Mesothelial cell of epicardium (in vitro differentiated cells): ENCODE measurements at regions not wholly inside any gene's neighbourhood (a gene's known extent, or its start where the extent isn't known, plus 50 kb on each side); places are given as distances from the start of the nearest gene placed in this dataset.
"Not testable (repeated sequence)": the region's sequence is repeated elsewhere in the genome, so short reads cannot be mapped to it uniquely, and the experiment has no call there.

Experiments used
- DNase-seq, 2 experiments: peaks; one replicate each; pipeline ENCODE4 v3.0.0; 2021; ENCODE audit warnings: low spot score in 2 of 2; ENCODE audit not compliant: unreplicated experiment in 2 of 2
- H3K27ac Mint-ChIP-seq: 2 replicates; pipeline ENCODE4 v1.8.0; 2021; ENCODE audit warnings: mixed read lengths
- H3K27me3 Mint-ChIP-seq: 2 replicates; pipeline ENCODE4 v1.8.0; 2021; ENCODE audit warnings: low read depth, mixed read lengths
- H3K36me3 Mint-ChIP-seq: 2 replicates; pipeline ENCODE4 v1.8.0; 2021; ENCODE audit warnings: mixed read lengths
- H3K4me1 Mint-ChIP-seq: 2 replicates; pipeline ENCODE4 v1.8.0; 2021; ENCODE audit warnings: mixed read lengths
- H3K4me3 Mint-ChIP-seq: 2 replicates; pipeline ENCODE4 v1.8.0; 2021; ENCODE audit warnings: mild to moderate bottlenecking, moderate library complexity, mixed read lengths
- H3K9me3 Mint-ChIP-seq: 2 replicates; pipeline ENCODE4 v1.8.0; 2021; ENCODE audit warnings: mixed read lengths
- TF ChIP-seq, protein P1 (sequence below): fragments of 200-600 bp; sonication (generic); IDR thresholded peaks from one replicate; pipeline ENCODE4 v1.5.0; 2021; ENCODE audit warnings: antibody characterized with exemption; ENCODE audit not compliant: unreplicated experiment

DNA sequence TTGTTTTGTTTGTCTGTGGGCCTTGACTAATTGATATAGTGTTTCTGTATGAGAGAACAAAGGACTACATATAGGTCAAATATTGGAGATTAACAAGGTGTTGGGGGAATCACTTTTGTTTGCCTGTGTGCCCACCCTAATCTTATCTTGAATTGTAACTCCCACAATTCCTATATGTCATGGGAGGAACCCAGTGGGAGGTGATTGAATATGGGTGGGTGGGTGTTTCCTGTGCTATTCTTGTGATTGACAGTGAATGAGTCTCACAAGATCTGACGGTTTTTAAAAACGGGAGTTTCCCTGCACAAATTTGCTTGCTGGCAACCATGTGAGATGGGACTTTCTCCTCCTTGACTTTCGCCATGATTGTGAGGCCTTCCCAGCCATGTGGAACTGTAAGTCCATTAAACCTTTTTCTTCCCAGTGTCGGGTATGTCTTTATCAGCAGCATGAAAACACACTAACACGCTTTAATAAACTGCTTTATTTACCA, 64.9 kb upstream of the HSPB3 start:
- TF ChIP-seq, protein P1, sequence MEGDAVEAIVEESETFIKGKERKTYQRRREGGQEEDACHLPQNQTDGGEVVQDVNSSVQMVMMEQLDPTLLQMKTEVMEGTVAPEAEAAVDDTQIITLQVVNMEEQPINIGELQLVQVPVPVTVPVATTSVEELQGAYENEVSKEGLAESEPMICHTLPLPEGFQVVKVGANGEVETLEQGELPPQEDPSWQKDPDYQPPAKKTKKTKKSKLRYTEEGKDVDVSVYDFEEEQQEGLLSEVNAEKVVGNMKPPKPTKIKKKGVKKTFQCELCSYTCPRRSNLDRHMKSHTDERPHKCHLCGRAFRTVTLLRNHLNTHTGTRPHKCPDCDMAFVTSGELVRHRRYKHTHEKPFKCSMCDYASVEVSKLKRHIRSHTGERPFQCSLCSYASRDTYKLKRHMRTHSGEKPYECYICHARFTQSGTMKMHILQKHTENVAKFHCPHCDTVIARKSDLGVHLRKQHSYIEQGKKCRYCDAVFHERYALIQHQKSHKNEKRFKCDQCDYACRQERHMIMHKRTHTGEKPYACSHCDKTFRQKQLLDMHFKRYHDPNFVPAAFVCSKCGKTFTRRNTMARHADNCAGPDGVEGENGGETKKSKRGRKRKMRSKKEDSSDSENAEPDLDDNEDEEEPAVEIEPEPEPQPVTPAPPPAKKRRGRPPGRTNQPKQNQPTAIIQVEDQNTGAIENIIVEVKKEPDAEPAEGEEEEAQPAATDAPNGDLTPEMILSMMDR: no peak
- H3K4me3 Mint-ChIP-seq: no peak overlapping the region
- peaks cover 18% of the 10 kb centered on the region for H3K4me1 Mint-ChIP-seq
- no peak overlapping the region for H3K27ac Mint-ChIP-seq
- DNase-seq: no peak
- H3K9me3 Mint-ChIP-seq: no peaks in the 10 kb centered on the region
- no peaks in the 10 kb centered on the region for H3K27me3 Mint-ChIP-seq
- no peaks in the 10 kb centered on the region for H3K36me3 Mint-ChIP-seq

DNA sequence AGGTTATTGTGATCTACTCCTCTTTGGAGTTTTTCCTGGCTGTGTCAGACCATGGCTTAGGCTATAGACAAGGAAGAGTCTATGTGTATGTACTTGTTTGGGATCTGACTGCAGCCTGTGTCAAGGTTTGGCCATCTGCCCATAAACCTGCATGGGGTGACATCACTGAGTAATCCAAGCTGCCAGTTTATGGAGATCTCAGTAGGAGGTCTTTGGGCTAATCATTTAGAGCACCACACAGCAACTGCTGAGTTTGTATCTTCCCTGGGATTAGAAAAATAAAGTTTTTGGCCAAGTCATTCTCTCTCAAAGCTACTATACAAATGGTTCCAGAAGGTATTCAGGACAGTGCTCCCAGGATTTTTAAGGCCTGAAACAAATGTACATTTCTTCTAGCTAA, 65.5 kb upstream of the HSPB3 start:
- Mint-ChIP-seq H3K4me1 (peaks cover 18% of the 10 kb centered on the region), H3K36me3 (no peaks in the 10 kb centered on the region), H3K27me3 (no peaks in the 10 kb centered on the region), H3K9me3 (no peaks in the 10 kb centered on the region), H3K4me3 (no peak overlapping the region), H3K27ac (no peak overlapping the region)
- TF ChIP-seq, protein P1: no peak
- DNase-seq: no peak

DNA sequence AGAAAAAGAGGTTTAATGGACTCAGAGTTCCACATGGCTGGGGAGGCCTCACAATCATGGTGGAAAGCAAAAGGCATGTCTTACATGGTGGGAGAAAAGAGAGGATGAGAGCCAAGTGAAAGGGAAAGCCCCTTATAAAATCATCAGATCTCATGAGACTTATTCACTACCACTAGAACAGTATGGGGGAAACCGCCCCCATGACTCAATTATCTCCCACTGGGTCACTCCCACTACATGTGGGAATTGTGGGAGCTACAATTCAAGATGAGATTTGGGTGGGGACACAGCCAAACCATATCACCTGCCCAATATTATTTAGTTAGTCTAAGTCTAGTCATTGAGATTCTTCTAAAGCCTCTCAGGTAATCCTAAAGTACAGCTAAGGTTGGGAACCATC, 66.1 kb upstream of the HSPB3 start:
- H3K27ac Mint-ChIP-seq, H3K27me3 Mint-ChIP-seq, DNase-seq, H3K36me3 Mint-ChIP-seq, H3K4me3 Mint-ChIP-seq, H3K9me3 Mint-ChIP-seq: not testable (repeated sequence)
- peaks cover 13% of the 10 kb centered on the region for H3K4me1 Mint-ChIP-seq

DNA sequence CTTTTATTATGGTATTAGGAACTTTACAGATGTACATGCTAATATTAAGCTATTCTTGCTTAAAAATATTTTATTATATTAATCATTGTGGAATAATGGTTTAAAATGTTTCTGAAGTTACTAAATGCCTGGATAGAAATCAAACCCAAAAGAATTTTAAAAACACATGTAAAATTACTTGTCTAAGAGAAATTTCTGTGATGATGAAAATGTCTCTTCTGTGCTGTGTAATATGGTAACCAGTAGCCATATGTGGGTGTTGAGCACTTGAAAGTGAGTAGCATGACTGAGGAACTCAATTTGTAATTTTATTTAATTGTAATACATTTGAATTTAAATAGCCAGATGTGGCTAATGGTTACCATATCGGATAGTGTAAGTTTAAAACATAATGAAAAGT, 66.7 kb upstream of the HSPB3 start:
- Mint-ChIP-seq H3K36me3 (no peaks in the 10 kb centered on the region), H3K27ac (no peak overlapping the region)

DNA sequence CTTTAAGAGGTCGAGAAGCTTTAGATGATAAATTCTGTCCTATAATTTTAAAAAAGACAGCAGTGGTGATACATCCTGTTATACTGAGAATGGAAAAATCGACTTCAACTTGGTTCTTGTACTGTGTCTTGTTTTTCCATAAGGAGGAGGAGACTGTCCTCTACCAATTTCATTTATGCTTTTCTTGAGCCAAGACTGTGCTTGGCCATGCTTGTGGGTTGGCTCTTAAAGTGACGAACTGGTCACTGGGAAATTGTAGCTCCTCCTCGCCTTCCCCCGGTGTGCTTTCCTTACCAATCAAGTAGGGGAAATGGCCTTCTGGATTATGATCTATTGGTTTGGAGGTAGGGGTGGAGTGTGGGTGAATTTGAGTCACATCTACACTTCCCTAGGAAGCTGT, 67.1 kb upstream of the HSPB3 start:
- no peak for DNase-seq
- Mint-ChIP-seq H3K36me3 (no peaks in the 10 kb centered on the region), H3K9me3 (no peaks in the 10 kb centered on the region), H3K27ac (no peak overlapping the region), H3K27me3 (no peaks in the 10 kb centered on the region), H3K4me1 (peaks cover 20% of the 10 kb centered on the region), H3K4me3 (no peak overlapping the region)
- TF ChIP-seq, protein P1: no peak

More for the DNA sequence above, 66.7 kb upstream of the HSPB3 start:
- Mint-ChIP-seq H3K9me3 (no peaks in the 10 kb centered on the region), H3K4me3 (no peak overlapping the region), H3K27me3 (no peaks in the 10 kb centered on the region), H3K4me1 (peaks cover 16% of the 10 kb centered on the region)
- TF ChIP-seq, protein P1: no peak
- DNase-seq: no peak

DNA sequence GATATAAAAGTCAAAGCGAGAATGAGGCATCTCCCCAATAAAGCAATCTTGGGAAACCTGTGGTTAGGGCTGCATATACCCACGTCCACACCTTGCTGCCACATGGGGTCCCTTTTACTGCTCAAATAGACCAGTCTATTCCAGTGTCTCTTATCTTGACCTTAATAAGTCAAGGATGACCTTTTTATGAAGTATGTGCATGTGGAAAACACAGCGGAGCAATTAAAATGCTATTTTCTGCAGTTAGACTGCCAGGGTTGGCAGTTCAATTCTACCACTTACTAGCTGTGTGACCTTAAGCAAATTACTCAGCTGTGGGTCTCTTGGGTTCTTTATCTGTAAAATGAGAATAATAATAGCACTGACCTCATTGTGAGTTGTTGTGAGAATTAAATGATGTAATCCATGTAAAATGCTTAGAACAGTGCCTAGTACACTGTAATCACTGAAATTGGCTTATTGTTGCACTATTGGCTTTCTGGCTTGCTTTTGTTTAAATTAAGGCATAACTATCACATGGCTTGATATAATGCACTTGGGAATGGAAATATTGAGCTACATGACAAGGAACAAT, 67.8 kb upstream of the HSPB3 start:
- TF ChIP-seq, protein P1: no peak
- Mint-ChIP-seq H3K36me3 (no peaks in the 10 kb centered on the region), H3K9me3 (no peaks in the 10 kb centered on the region), H3K27me3 (no peaks in the 10 kb centered on the region), H3K27ac (no peak overlapping the region), H3K4me1 (peaks cover 21% of the 10 kb centered on the region), H3K4me3 (no peak overlapping the region)
- DNase-seq: no peak
